Testis (tissue), 2 donors: ENCODE measurements at regions not wholly inside any gene's neighbourhood (a gene's known extent, or its start where the extent isn't known, plus 50 kb on each side); places are given as distances from the start of the nearest gene placed in this dataset.

Experiments used
- DNase-seq: peaks from one replicate; pipeline ENCODE4 v3.0.0-alpha.2; 2019
- H3K27ac ChIP-seq, 2 donors: fragments of 200-600 bp; sonication (generic); one replicate each; pipeline ENCODE4 v1.5.1; 2019
- H3K27me3 ChIP-seq: fragments of 200-600 bp; sonication (generic); one replicate; pipeline ENCODE4 v1.5.1; 2019
- H3K36me3 ChIP-seq: fragments of 200-600 bp; sonication (generic); one replicate; pipeline ENCODE4 v1.5.1; 2017; ENCODE audit warnings: low read depth; ENCODE audit errors: missing control alignments
- H3K4me1 ChIP-seq: fragments of 200-600 bp; sonication (generic); one replicate; pipeline ENCODE4 v1.5.1; 2019
- H3K4me3 ChIP-seq, 2 donors: fragments of 200-600 bp; sonication (generic); one replicate each; pipeline ENCODE4 v1.5.1; 2017 to 2019
- H3K9me3 ChIP-seq: fragments of 200-600 bp; sonication (generic); one replicate; pipeline ENCODE4 v1.5.1; 2017
- CTCF ChIP-seq, 3 experiments: fragments of 450-650 bp in 2 of 3; fragments of 200-600 bp in 1 of 3; sonication (generic) in 1 of 3; IDR thresholded peaks; one replicate each; pipeline ENCODE4 v1.5.1; 2016 to 2019; ENCODE audit warnings: antibody characterized with exemption in 3 of 3, mild to moderate bottlenecking in 2 of 3, moderate library complexity in 1 of 3
- POLR2A ChIP-seq: fragments of 450-650 bp; IDR thresholded peaks from one replicate; pipeline ENCODE4 v1.6.1; 2017; ENCODE audit warnings: antibody characterized with exemption, mild to moderate bottlenecking, moderate library complexity
- WGBS, 2 donors: methylation state at CpG; one replicate each; pipeline ENCODE4 v1.1.5; 2018; 5-methylcytosine and 5-hydroxymethylcytosine counted together
- intact Hi-C: fragments of 100-400 bp; cut with DNase I; formaldehyde crosslinking; loops from one replicate; pipeline ENCODE4 v1.15.1; 2023; ENCODE audit warnings: low total_unique reads

- no peak for TF ChIP-seq POLR2A
- no peak for TF ChIP-seq CTCF (IDR thresholded peaks at IDR 0.05)
- no peaks in the 10 kb centered on the region for H3K27me3 ChIP-seq
- H3K4me3 ChIP-seq = no peak overlapping the region
- H3K27ac ChIP-seq = no peak overlapping the region
- WGBS, 2 donors = 75 to 90% methylated on average over 1 of the region's 1 CpG
- no peak for DNase-seq
- H3K36me3 ChIP-seq = no peaks in the 10 kb centered on the region
- intact Hi-C loops = no loop called here
- no peaks in the 10 kb centered on the region for H3K9me3 ChIP-seq
- no peaks in the 10 kb centered on the region for H3K4me1 ChIP-seq
Observed at GRCh38 chr3:161577662-161578061, 81.1 kb downstream of the OTOL1 start.

- Histone ChIP-seq H3K36me3 (no peaks in the 10 kb centered on the region), H3K27ac (no peak overlapping the region), H3K4me1 (no peaks in the 10 kb centered on the region), H3K9me3 (no peaks in the 10 kb centered on the region), H3K4me3 (no peak overlapping the region), H3K27me3 (no peaks in the 10 kb centered on the region)
- DNase-seq = no peak
- TF ChIP-seq POLR2A (no peak), CTCF (IDR thresholded peaks at IDR 0.05) (no peak)
- WGBS, 2 donors = 66 to 87% methylated on average over 9 of the region's 9 CpGs
- intact Hi-C loops = no loop called here
Observed at GRCh38 chr3:161579395-161580126, 83.0 kb downstream of the OTOL1 start.

GRCh38 chr3:161585922-161586321 lies 89.3 kb downstream of the OTOL1 start:
- intact Hi-C loops = no loop called here
- Histone ChIP-seq H3K36me3 (no peaks in the 10 kb centered on the region), H3K27me3 (no peaks in the 10 kb centered on the region), H3K4me1 (no peaks in the 10 kb centered on the region), H3K4me3 (no peak overlapping the region), H3K9me3 (no peaks in the 10 kb centered on the region), H3K27ac (no peak overlapping the region)
- TF ChIP-seq CTCF (IDR thresholded peaks at IDR 0.05) (no peak), POLR2A (no peak)
- no peak for DNase-seq

- TF ChIP-seq POLR2A = no peak
- TF ChIP-seq CTCF (IDR thresholded peaks at IDR 0.05) = no peak
- H3K27me3 ChIP-seq = no peaks in the 10 kb centered on the region
Observed at GRCh38 chr3:161586556-161587235, 90.1 kb downstream of the OTOL1 start.

GRCh38 chr3:161598639-161599038 lies 102.0 kb downstream of the OTOL1 start:
- Histone ChIP-seq H3K4me1 (no peaks in the 10 kb centered on the region), H3K4me3 (no peak overlapping the region), H3K27me3 (no peaks in the 10 kb centered on the region), H3K36me3 (no peaks in the 10 kb centered on the region), H3K27ac (no peak overlapping the region), H3K9me3 (no peaks in the 10 kb centered on the region)
- TF ChIP-seq POLR2A (no peak), CTCF (IDR thresholded peaks at IDR 0.05) (no peak)
- WGBS, 2 donors = 91 to 98% methylated on average over 2 of the region's 2 CpGs
- DNase-seq = no peak
- intact Hi-C loops = no loop called here

More at GRCh38 chr3:161586556-161587235, 90.1 kb downstream of the OTOL1 start:
- Histone ChIP-seq H3K9me3 (no peaks in the 10 kb centered on the region), H3K36me3 (no peaks in the 10 kb centered on the region), H3K27ac (no peak overlapping the region), H3K4me1 (no peaks in the 10 kb centered on the region), H3K4me3 (no peak overlapping the region)
- intact Hi-C loops = no loop called here
- DNase-seq = no peak
